NCI-H2227 (cell line): ENCODE measurements at regions not wholly inside any gene's neighbourhood (a gene's known extent, or its start where the extent isn't known, plus 50 kb on each side); places are given as distances from the start of the nearest gene placed in this dataset.
"Not testable (repeated sequence)": the region's sequence is repeated elsewhere in the genome, so short reads cannot be mapped to it uniquely, and the experiment has no call there.

Source experiments
- DNase-seq: peaks from one replicate; lab custom pipeline; 2025; ENCODE audit not compliant: unreplicated experiment; lab: John Stamatoyannopoulos, UW

GRCh38 chr3:115204475-115204874 is 57.4 kb upstream of the ZBTB20 start:
- DNase-seq: no peak

- no peak for DNase-seq
These were observed 61.1 kb upstream of the ZBTB20 start for GRCh38 chr3:115208066-115208750.

- no peak for DNase-seq
These were observed 64.9 kb upstream of the ZBTB20 start for GRCh38 chr3:115211810-115212492.

GRCh38 chr3:115212615-115213014 is 65.5 kb upstream of the ZBTB20 start:
- no peak for DNase-seq

GRCh38 chr3:115213052-115213451 is 66.0 kb upstream of the ZBTB20 start:
- DNase-seq: not testable (repeated sequence)

GRCh38 chr3:115217292-115217677 is 70.2 kb upstream of the ZBTB20 start:
- no peak for DNase-seq

- DNase-seq: peak; percentile 71
These were observed 70.8 kb upstream of the ZBTB20 start for GRCh38 chr3:115217678-115218451.

GRCh38 chr3:115218859-115219258 is 71.8 kb upstream of the ZBTB20 start:
- no peak for DNase-seq

- no peak for DNase-seq
These were observed 77.6 kb upstream of the ZBTB20 start for GRCh38 chr3:115224687-115225086.

GRCh38 chr3:115226844-115227445 is 79.9 kb upstream of the ZBTB20 start:
- DNase-seq: no peak

- DNase-seq: no peak
These were observed 80.4 kb upstream of the ZBTB20 start for GRCh38 chr3:115227461-115227860.

GRCh38 chr3:115228266-115228665 is 81.2 kb upstream of the ZBTB20 start:
- DNase-seq: no peak

GRCh38 chr3:115232167-115232566 is 85.1 kb upstream of the ZBTB20 start:
- no peak for DNase-seq

GRCh38 chr3:115233021-115233420 is 85.9 kb upstream of the ZBTB20 start:
- no peak for DNase-seq

GRCh38 chr3:115236496-115236895 is 89.4 kb upstream of the ZBTB20 start:
- no peak for DNase-seq

GRCh38 chr3:115239717-115240116 is 92.6 kb upstream of the ZBTB20 start:
- peak; percentile 76 for DNase-seq

- DNase-seq: no peak
These were observed 97.3 kb upstream of the ZBTB20 start for GRCh38 chr3:115244350-115244749.

GRCh38 chr3:115245438-115245837 is 98.3 kb upstream of the ZBTB20 start:
- no peak for DNase-seq

GRCh38 chr3:115245899-115246298 is 98.8 kb upstream of the ZBTB20 start:
- DNase-seq: no peak

GRCh38 chr3:115246461-115247020 is 99.5 kb upstream of the ZBTB20 start:
- no peak for DNase-seq

- no peak for DNase-seq
These were observed 101.2 kb upstream of the ZBTB20 start for GRCh38 chr3:115248274-115248673.
